ENCODE measurements at regions not wholly inside any gene's neighbourhood (a gene's known extent, or its start where the extent isn't known, plus 50 kb on each side); places are given as distances from the start of the nearest gene placed in this dataset.

- TF ChIP-seq, protein P1, sequence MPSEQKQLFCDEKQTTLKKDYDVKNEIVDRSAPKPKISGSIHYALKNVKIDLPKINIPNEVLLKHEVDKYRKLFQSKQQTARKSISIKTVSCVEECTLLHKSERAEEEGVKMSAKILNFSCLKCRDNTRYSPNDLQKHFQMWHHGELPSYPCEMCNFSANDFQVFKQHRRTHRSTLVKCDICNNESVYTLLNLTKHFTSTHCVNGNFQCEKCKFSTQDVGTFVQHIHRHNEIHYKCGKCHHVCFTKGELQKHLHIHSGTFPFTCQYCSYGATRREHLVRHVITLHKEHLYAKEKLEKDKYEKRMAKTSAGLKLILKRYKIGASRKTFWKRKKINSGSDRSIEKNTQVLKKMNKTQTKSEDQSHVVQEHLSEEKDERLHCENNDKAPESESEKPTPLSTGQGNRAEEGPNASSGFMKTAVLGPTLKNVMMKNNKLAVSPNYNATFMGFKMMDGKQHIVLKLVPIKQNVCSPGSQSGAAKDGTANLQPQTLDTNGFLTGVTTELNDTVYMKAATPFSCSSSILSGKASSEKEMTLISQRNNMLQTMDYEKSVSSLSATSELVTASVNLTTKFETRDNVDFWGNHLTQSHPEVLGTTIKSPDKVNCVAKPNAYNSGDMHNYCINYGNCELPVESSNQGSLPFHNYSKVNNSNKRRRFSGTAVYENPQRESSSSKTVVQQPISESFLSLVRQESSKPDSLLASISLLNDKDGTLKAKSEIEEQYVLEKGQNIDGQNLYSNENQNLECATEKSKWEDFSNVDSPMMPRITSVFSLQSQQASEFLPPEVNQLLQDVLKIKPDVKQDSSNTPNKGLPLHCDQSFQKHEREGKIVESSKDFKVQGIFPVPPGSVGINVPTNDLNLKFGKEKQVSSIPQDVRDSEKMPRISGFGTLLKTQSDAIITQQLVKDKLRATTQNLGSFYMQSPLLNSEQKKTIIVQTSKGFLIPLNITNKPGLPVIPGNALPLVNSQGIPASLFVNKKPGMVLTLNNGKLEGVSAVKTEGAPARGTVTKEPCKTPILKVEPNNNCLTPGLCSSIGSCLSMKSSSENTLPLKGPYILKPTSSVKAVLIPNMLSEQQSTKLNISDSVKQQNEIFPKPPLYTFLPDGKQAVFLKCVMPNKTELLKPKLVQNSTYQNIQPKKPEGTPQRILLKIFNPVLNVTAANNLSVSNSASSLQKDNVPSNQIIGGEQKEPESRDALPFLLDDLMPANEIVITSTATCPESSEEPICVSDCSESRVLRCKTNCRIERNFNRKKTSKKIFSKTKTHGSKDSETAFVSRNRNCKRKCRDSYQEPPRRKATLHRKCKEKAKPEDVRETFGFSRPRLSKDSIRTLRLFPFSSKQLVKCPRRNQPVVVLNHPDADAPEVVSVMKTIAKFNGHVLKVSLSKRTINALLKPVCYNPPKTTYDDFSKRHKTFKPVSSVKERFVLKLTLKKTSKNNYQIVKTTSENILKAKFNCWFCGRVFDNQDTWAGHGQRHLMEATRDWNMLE (tag by site-specific recombination; conservative IDR thresholded peaks at IDR 0.05; ENCODE audit: low read depth), result no peak
- TF ChIP-seq REPIN1 (tag by site-specific recombination; IDR thresholded peaks at IDR 0.05; ENCODE audit: low read depth) (no peak), ZXDB (tag by site-specific recombination; IDR thresholded peaks at IDR 0.05) (no peak), ZNF670 (tag by site-specific recombination; IDR thresholded peaks at IDR 0.05; ENCODE audit: low read depth) (no peak), ZNF610 (tag by site-specific recombination; IDR thresholded peaks at IDR 0.05; ENCODE audit: borderline replicate concordance) (no peak), ZNF433 (tag by site-specific recombination; IDR thresholded peaks at IDR 0.05; ENCODE audit: low read depth) (no peak), ZNF513 (tag by site-specific recombination; IDR thresholded peaks at IDR 0.05) (no peak), YY1 (tag by site-specific recombination; IDR thresholded peaks at IDR 0.05) (no peak), ZNF133 (tag by site-specific recombination; IDR thresholded peaks at IDR 0.05) (no peak), ZNF548 (tag by site-specific recombination; IDR thresholded peaks at IDR 0.05) (no peak), BCL11B (tag by site-specific recombination; IDR thresholded peaks at IDR 0.05; ENCODE audit: low read depth) (no peak), ZNF248 (tag by site-specific recombination; IDR thresholded peaks at IDR 0.05) (no peak), ZNF423 (tag by site-specific recombination; IDR thresholded peaks at IDR 0.05) (no peak), ZNF544 (tag by site-specific recombination; IDR thresholded peaks at IDR 0.05) (no peak), YY2 (tag by site-specific recombination; IDR thresholded peaks at IDR 0.05) (no peak), ZNF501 (tag by site-specific recombination; IDR thresholded peaks at IDR 0.05) (no peak), ZNF311 (tag by site-specific recombination; IDR thresholded peaks at IDR 0.05; ENCODE audit: borderline replicate concordance) (no peak), ZNF155 (tag by site-specific recombination; IDR thresholded peaks at IDR 0.05) (no peak), ZNF629 (tag by site-specific recombination; IDR thresholded peaks at IDR 0.05) (no peak)
- TF ChIP-seq, protein P2, sequence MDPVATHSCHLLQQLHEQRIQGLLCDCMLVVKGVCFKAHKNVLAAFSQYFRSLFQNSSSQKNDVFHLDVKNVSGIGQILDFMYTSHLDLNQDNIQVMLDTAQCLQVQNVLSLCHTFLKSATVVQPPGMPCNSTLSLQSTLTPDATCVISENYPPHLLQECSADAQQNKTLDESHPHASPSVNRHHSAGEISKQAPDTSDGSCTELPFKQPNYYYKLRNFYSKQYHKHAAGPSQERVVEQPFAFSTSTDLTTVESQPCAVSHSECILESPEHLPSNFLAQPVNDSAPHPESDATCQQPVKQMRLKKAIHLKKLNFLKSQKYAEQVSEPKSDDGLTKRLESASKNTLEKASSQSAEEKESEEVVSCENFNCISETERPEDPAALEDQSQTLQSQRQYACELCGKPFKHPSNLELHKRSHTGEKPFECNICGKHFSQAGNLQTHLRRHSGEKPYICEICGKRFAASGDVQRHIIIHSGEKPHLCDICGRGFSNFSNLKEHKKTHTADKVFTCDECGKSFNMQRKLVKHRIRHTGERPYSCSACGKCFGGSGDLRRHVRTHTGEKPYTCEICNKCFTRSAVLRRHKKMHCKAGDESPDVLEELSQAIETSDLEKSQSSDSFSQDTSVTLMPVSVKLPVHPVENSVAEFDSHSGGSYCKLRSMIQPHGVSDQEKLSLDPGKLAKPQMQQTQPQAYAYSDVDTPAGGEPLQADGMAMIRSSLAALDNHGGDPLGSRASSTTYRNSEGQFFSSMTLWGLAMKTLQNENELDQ (tag by site-specific recombination; IDR thresholded peaks at IDR 0.05; ENCODE audit: low read depth), result no peak
- H3K36me3 ChIP-seq (ENCODE audit: control insufficient read depth in 2 of 2, insufficient read depth in 1 of 2, low read length in 2 of 2), result no peaks in the 10 kb centered on the region
- H3K27ac ChIP-seq (ENCODE audit: extremely low read depth, low read depth, low read length), result no peak overlapping the region
- CTCF ChIA-PET, result interaction anchor here (0.6 kb wide), 1 partner anchor 702 kb away, joined by 3 read pairs; no protein-coding TSS in a partner anchor
- no peak overlapping the region for H3K4me3 ChIP-seq (ENCODE audit: low read depth, low read length)
- no peaks in the 10 kb centered on the region; the same call in 1 of the 2 replicates for H3K4me1 ChIP-seq (ENCODE audit: control insufficient read depth, insufficient read depth, low read length)
- POLR2A ChIA-PET, result no interaction called here
- H3K9me3 ChIP-seq (ENCODE audit: control insufficient read depth, insufficient read depth, low read depth, low read length), result no peaks in the 10 kb centered on the region
Observed at GRCh38 chr2:120403261-120403660, 57.3 kb downstream of the INHBB start.
